ENCODE measurements at regions not wholly inside any gene's neighbourhood (a gene's known extent, or its start where the extent isn't known, plus 50 kb on each side); places are given as distances from the start of the nearest gene placed in this dataset.

- no peak for TF ChIP-seq CTCF (IDR thresholded peaks at IDR 0.05)
Measured at GRCh38 chr13:65875031-65875430, 1355.1 kb downstream of the PCDH9 start.

GRCh38 chr13:65872448-65872847 lies 1357.7 kb downstream of the PCDH9 start:
- no peak for TF ChIP-seq CTCF (IDR thresholded peaks at IDR 0.05)

GRCh38 chr13:65868884-65869283 lies 1361.3 kb downstream of the PCDH9 start:
- TF ChIP-seq CTCF (IDR thresholded peaks at IDR 0.05), result no peak

- TF ChIP-seq CTCF (IDR thresholded peaks at IDR 0.05), result no peak
Measured at GRCh38 chr13:65868099-65868498, 1362.0 kb downstream of the PCDH9 start.

GRCh38 chr13:65866138-65866537 lies 1364.0 kb downstream of the PCDH9 start:
- no peak for TF ChIP-seq CTCF (IDR thresholded peaks at IDR 0.05)

GRCh38 chr13:65865206-65865605 lies 1364.9 kb downstream of the PCDH9 start:
- no peak for TF ChIP-seq CTCF (IDR thresholded peaks at IDR 0.05)

GRCh38 chr13:65864039-65864438 lies 1366.1 kb downstream of the PCDH9 start:
- TF ChIP-seq CTCF (IDR thresholded peaks at IDR 0.05), result no peak

GRCh38 chr13:65860306-65860705 lies 1369.8 kb downstream of the PCDH9 start:
- TF ChIP-seq CTCF (IDR thresholded peaks at IDR 0.05), result no peak

All from LNCAP (cell line).